ENCODE measurements at regions not wholly inside any gene's neighbourhood (a gene's known extent, or its start where the extent isn't known, plus 50 kb on each side); places are given as distances from the start of the nearest gene placed in this dataset.

DNA sequence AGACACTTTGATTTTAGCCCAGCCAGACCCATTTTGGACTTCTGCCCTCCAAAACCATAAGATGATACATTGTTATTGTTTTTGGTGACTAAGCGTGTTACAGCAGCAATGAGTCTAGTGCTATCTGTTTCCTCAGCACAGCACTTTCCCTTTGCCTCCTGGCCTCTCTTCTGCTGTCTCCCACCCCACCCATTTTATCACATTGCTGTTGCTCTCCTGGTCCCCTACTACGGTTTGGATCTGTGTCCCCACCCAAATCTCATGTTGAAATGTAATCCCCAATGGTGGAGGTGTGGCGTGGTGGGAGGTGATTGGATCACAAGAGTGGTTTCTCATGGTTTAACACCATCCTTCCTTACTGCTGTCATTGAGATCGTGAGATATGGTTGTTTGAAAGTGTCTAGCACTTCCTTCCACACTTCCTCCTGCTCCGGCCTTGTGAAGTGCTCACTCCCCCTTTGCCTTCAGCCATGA, 59.8 kb upstream of the CD82 start:
- Mint-ChIP-seq H3K27me3 (ENCODE audit: low read depth) (peaks cover 19% of the 10 kb centered on the region), H3K4me1 (peaks cover 17% of the 10 kb centered on the region), H3K9me3 (peaks cover 10% of the 10 kb centered on the region), H3K27ac (no peak overlapping the region), H3K36me3 (ENCODE audit: low read depth) (peaks cover 5% of the 10 kb centered on the region), H3K4me3 (no peak overlapping the region)
- TF ChIP-seq, protein P1, sequence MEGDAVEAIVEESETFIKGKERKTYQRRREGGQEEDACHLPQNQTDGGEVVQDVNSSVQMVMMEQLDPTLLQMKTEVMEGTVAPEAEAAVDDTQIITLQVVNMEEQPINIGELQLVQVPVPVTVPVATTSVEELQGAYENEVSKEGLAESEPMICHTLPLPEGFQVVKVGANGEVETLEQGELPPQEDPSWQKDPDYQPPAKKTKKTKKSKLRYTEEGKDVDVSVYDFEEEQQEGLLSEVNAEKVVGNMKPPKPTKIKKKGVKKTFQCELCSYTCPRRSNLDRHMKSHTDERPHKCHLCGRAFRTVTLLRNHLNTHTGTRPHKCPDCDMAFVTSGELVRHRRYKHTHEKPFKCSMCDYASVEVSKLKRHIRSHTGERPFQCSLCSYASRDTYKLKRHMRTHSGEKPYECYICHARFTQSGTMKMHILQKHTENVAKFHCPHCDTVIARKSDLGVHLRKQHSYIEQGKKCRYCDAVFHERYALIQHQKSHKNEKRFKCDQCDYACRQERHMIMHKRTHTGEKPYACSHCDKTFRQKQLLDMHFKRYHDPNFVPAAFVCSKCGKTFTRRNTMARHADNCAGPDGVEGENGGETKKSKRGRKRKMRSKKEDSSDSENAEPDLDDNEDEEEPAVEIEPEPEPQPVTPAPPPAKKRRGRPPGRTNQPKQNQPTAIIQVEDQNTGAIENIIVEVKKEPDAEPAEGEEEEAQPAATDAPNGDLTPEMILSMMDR (IDR thresholded peaks at IDR 0.05; ENCODE audit: unreplicated experiment in 3 of 3), result no peak

DNA sequence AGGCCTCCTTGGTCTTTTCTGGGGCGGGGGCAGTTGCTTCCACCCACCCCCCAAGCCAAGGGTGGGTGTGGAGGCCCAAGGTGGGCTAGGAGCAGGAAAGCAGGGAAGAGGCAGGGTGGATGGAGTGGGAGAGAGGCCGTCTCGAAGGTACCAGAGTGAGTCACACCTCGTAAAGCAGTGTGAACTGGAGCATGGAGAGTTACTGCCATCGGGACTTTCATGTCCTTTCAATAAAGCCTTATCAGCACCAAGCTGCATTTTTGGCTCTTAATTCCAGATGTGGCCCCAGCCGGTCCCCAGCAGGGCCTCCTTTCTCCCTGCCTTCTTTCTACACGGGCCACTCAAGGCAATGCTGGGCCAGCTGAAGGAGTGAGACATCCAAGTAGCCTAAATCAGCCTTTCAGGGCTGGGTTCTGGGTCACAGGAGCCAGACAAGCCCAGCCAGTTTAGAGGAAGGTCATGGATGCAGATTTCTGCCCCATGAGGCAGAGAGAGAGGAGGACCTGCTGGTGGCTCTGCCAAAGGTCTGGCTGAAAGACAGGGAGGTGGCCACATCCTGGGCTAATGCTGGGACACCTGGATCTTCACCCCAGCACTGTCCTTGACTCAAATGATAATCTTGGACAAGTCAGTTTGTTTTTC, 59.0 kb upstream of the CD82 start:
- peak overlapping the region in 2 of 3 experiments; percentile 17 to 23 for H3K27ac Mint-ChIP-seq
- H3K4me1 Mint-ChIP-seq, result peaks cover 17% of the 10 kb centered on the region
- peaks cover 5% of the 10 kb centered on the region for H3K36me3 Mint-ChIP-seq (ENCODE audit: low read depth)
- H3K27me3 Mint-ChIP-seq (ENCODE audit: low read depth), result peaks cover 22% of the 10 kb centered on the region
- H3K4me3 Mint-ChIP-seq, result no peak overlapping the region
- peaks cover 10% of the 10 kb centered on the region for H3K9me3 Mint-ChIP-seq
- TF ChIP-seq, protein P1 (IDR thresholded peaks at IDR 0.05; ENCODE audit: unreplicated experiment in 3 of 3), result no peak

DNA sequence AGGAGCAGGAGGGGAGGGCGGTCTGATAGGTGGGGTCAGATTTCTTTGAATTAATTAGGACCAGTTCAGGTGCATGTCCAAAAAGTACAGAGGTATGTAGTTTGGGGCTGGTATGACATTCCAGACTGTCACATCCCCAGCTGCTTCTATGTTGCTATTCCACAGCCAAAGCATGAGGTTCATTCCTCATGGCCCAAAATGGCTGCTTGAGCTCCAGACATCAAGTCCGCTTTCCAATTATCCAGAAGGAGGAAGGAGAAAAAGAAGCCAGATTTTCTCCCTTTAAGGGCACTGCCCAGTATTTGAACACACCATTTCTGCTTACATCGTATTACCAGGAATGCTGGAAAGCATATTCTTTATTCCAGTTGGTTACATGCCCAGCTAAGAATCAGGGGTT, 58.0 kb upstream of the CD82 start:
- TF ChIP-seq, protein P1 (IDR thresholded peaks at IDR 0.05; ENCODE audit: unreplicated experiment in 3 of 3), result no peak
- peaks cover 5% of the 10 kb centered on the region for H3K36me3 Mint-ChIP-seq (ENCODE audit: low read depth)
- H3K27ac Mint-ChIP-seq, result no peak overlapping the region
- H3K4me3 Mint-ChIP-seq, result no peak overlapping the region
- H3K27me3 Mint-ChIP-seq (ENCODE audit: low read depth), result peaks cover 31% of the 10 kb centered on the region
- peaks cover 17% of the 10 kb centered on the region for H3K4me1 Mint-ChIP-seq
- H3K9me3 Mint-ChIP-seq, result peaks cover 10% of the 10 kb centered on the region

DNA sequence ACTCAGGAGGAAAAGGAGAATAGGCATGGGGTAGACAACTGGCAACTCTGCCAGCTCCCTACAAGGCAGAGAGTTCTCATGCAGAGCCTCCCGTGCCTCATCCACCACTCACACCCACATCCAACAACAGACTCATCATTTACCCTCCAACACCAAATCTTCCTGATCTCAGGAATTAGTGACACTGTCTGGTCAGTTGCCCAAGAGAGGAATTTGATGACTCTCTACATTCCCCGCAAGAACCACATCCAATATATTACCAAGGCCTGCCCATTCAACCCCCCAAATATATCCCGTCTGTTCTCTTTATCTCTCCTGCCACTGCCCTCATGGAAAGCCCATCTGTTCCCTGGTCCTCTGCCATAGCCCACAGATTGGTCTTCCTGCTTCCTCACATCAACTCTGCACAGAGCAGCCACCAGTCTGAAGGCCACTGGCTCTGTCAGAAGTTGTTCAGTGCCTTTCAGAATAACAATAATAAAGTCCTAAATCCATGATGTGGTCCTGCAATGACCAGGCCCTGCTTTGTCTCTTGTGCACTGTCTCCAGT, 57.5 kb upstream of the CD82 start:
- H3K4me3 Mint-ChIP-seq, result no peak overlapping the region
- TF ChIP-seq, protein P1 (IDR thresholded peaks at IDR 0.05; ENCODE audit: unreplicated experiment in 3 of 3), result no peak
- H3K36me3 Mint-ChIP-seq (ENCODE audit: low read depth), result peaks cover 5% of the 10 kb centered on the region
- H3K9me3 Mint-ChIP-seq, result peaks cover 10% of the 10 kb centered on the region
- peaks cover 35% of the 10 kb centered on the region for H3K27me3 Mint-ChIP-seq (ENCODE audit: low read depth)
- H3K4me1 Mint-ChIP-seq, result peaks cover 18% of the 10 kb centered on the region
- H3K27ac Mint-ChIP-seq, result peak overlapping the region in 1 of 3 experiments; percentile 5

DNA sequence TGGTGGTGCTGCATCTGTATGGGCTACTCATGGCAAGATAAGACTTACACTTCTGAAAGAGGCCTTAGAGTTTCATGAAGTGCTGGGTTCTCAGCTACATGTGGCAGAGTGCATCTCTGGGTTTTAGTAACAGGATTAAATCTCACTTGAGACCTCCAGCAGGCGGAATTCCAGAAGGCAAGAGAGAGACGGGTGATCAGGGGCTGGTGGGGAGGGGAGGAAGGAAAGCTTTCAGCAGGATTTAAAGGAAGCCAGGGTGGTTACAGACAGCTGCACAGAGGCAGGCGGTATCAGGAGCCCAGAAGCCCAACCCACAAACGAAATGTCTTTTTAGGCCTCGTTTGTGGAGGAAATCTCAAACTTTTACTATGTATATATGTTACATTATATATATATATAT, 56.2 kb upstream of the CD82 start:
- Mint-ChIP-seq H3K36me3 (ENCODE audit: low read depth) (peaks cover 5% of the 10 kb centered on the region), H3K27me3 (ENCODE audit: low read depth) (peaks cover 36% of the 10 kb centered on the region), H3K4me3 (no peak overlapping the region), H3K9me3 (peaks cover 10% of the 10 kb centered on the region), H3K27ac (peak overlapping the region; percentile 2 to 13 (median 2)), H3K4me1 (peaks cover 26% of the 10 kb centered on the region)
- TF ChIP-seq, protein P1 (IDR thresholded peaks at IDR 0.05; ENCODE audit: unreplicated experiment in 3 of 3), result no peak

DNA sequence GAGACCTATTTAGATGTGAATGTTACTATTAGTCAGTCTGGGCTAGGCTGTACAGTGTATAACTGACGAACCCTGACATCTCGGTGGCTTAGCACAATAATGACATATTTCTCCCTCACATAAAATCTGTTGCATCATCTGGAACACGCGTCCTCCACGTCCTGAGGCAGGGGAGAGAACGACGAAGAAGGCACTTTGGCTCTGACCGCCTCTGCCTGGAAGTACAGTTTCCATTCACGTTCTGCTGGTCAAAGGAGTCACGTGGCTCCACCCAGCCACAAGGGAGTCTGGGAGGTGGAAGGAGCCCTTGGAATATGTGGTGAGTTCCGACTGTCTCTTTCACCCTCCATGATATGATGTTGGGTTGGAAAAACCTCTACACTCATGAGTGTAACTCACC, 55.1 kb upstream of the CD82 start:
- H3K9me3 Mint-ChIP-seq, result peaks cover 10% of the 10 kb centered on the region
- peaks cover 5% of the 10 kb centered on the region for H3K36me3 Mint-ChIP-seq (ENCODE audit: low read depth)
- peaks cover 35% of the 10 kb centered on the region for H3K4me1 Mint-ChIP-seq
- no peak overlapping the region for H3K4me3 Mint-ChIP-seq
- TF ChIP-seq, protein P1 (IDR thresholded peaks at IDR 0.05; ENCODE audit: unreplicated experiment in 3 of 3), result no peak
- H3K27ac Mint-ChIP-seq, result no peak overlapping the region
- H3K27me3 Mint-ChIP-seq (ENCODE audit: low read depth), result peaks cover 43% of the 10 kb centered on the region

All from nephron (organoid).